Epithelial cell of proximal tubule (primary cell): ENCODE measurements at regions not wholly inside any gene's neighbourhood (a gene's known extent, or its start where the extent isn't known, plus 50 kb on each side); places are given as distances from the start of the nearest gene placed in this dataset.
"Not testable (repeated sequence)": the region's sequence is repeated elsewhere in the genome, so short reads cannot be mapped to it uniquely, and the experiment has no call there.

Experiments
- DNase-seq: peaks from one replicate; pipeline ENCODE4 v3.0.0-alpha.2; 2011; ENCODE audit warnings: low read depth
- H3K4me3 ChIP-seq: 2 replicates; pipeline ENCODE4 v1.5.1; 2011; ENCODE audit warnings: low read depth, mild to moderate bottlenecking, low read length
- CTCF ChIP-seq: conservative IDR thresholded peaks from 2 replicates; pipeline ENCODE4 v1.5.1; 2012; ENCODE audit warnings: low read depth, mild to moderate bottlenecking, low read length

GRCh38 chr15:77921664-77922063 is 155.8 kb downstream of the TBC1D2B start:
- DNase-seq = no peak
- TF ChIP-seq CTCF = no peak
- no peak overlapping the region for H3K4me3 ChIP-seq

- H3K4me3 ChIP-seq, DNase-seq: not testable (repeated sequence)
Measured at GRCh38 chr15:77916966-77917635, 160.4 kb downstream of the TBC1D2B start.

GRCh38 chr15:77915961-77916330 is 161.6 kb downstream of the TBC1D2B start:
- H3K4me3 ChIP-seq, DNase-seq: not testable (repeated sequence)

GRCh38 chr15:77915261-77915960 is 162.1 kb downstream of the TBC1D2B start:
- no peak for TF ChIP-seq CTCF
- no peak for DNase-seq
- no peak overlapping the region for H3K4me3 ChIP-seq

GRCh38 chr15:77914531-77914930 is 163.0 kb downstream of the TBC1D2B start:
- DNase-seq = not testable (repeated sequence)

GRCh38 chr15:77910030-77910911 is 167.2 kb downstream of the TBC1D2B start:
- TF ChIP-seq CTCF = peak; percentile 64
- DNase-seq = not testable (repeated sequence)
- H3K4me3 ChIP-seq = peak overlapping the region; percentile 53

More at GRCh38 chr15:77914531-77914930, 163.0 kb downstream of the TBC1D2B start:
- not testable (repeated sequence) for H3K4me3 ChIP-seq

GRCh38 chr15:77909182-77909940 is 168.2 kb downstream of the TBC1D2B start:
- DNase-seq = no peak
- no peak for TF ChIP-seq CTCF
- H3K4me3 ChIP-seq = no peak overlapping the region

- DNase-seq = not testable (repeated sequence)
Measured at GRCh38 chr15:77908752-77909111, 168.8 kb downstream of the TBC1D2B start.

More at GRCh38 chr15:77908752-77909111, 168.8 kb downstream of the TBC1D2B start:
- not testable (repeated sequence) for H3K4me3 ChIP-seq
